OCI-LY3 (cell line): ENCODE measurements at regions not wholly inside any gene's neighbourhood (a gene's known extent, or its start where the extent isn't known, plus 50 kb on each side); places are given as distances from the start of the nearest gene placed in this dataset.

Experiments
- H2AFZ ChIP-seq: fragments of 200-600, 300-600 bp; shearing (Covaris generic); 2 replicates; pipeline ENCODE4 v1.6.0; 2014; ENCODE audit warnings: antibody characterized with exemption, low read depth, low read length
- H3K27ac ChIP-seq: fragments of 200-600, 300-600 bp; sonication (generic); 2 replicates; pipeline ENCODE4 v1.5.1; 2014; ENCODE audit warnings: mild to moderate bottlenecking, low read length, moderate library complexity, mixed read lengths
- H3K27me3 ChIP-seq: fragments of 200-600, 300-600 bp; sonication (generic); 2 replicates; pipeline ENCODE4 v1.6.1; 2014; ENCODE audit warnings: low read depth, low read length, mixed read lengths
- H3K36me3 ChIP-seq: fragments of 200-600, 300-600 bp; sonication (generic); replicated peaks from 2 replicates; pipeline ENCODE3; 2014; ENCODE audit warnings: low read depth, low read length, mixed read lengths
- H3K4me1 ChIP-seq: fragments of 300-600, 200-600 bp; sonication (generic); 2 replicates; pipeline ENCODE4 v1.6.1; 2014; ENCODE audit warnings: low read length, mixed read lengths
- H3K4me2 ChIP-seq: fragments of 200-600, 300-600 bp; sonication (generic); 2 replicates; pipeline ENCODE4 v1.6.1; 2014; ENCODE audit warnings: low read length, mixed read lengths
- H3K4me3 ChIP-seq: fragments of 300-600, 200-600 bp; sonication (generic); 2 replicates; pipeline ENCODE4 v1.5.1; 2014; ENCODE audit warnings: antibody characterized with exemption, mild to moderate bottlenecking, low read length, moderate library complexity
- H3K79me2 ChIP-seq: fragments of 300-600, 200-600 bp; shearing (Covaris generic); 2 replicates; pipeline ENCODE4 v1.6.1; 2014; ENCODE audit warnings: mild to moderate bottlenecking, low read length, mixed read lengths
- H3K9ac ChIP-seq: fragments of 300-600, 200-600 bp; shearing (Covaris generic); 2 replicates; pipeline ENCODE4 v1.6.0; 2014; ENCODE audit warnings: mild to moderate bottlenecking, low read length, moderate library complexity
- H3K9me3 ChIP-seq: fragments of 200-600, 300-600 bp; shearing (Covaris generic); 2 replicates; pipeline ENCODE4 v1.6.1; 2014; ENCODE audit warnings: low read length, mixed read lengths; ENCODE audit not compliant: insufficient read depth
- H4K20me1 ChIP-seq: fragments of 200-600, 300-600 bp; sonication (generic); 2 replicates; pipeline ENCODE4 v1.6.1; 2016; ENCODE audit warnings: low read length, mixed read lengths; ENCODE audit not compliant: insufficient read depth
- EZH2phosphoT487 ChIP-seq: fragments of 200-600 bp; shearing (Covaris generic); IDR thresholded peaks from 2 replicates; pipeline ENCODE4 v1.6.1; 2018; ENCODE audit warnings: antibody characterized with exemption, mixed run types, low read depth
- TF ChIP-seq, protein P1 (sequence below): fragments of 200-600, 300-600 bp; sonication (generic); IDR thresholded peaks from 2 replicates; pipeline ENCODE4 v1.5.1; 2014; ENCODE audit warnings: antibody characterized with exemption, low read length, low read depth

- Histone ChIP-seq H3K27me3 (no peaks in the 10 kb centered on the region), H3K4me2 (no peak overlapping the region), H2AFZ (no peak overlapping the region), H3K9ac (no peak overlapping the region), H3K9me3 (no peaks in the 10 kb centered on the region), H3K79me2 (no peaks in the 10 kb centered on the region), H3K4me3 (no peak overlapping the region), H4K20me1 (no peaks in the 10 kb centered on the region), H3K27ac (no peak overlapping the region), H3K4me1 (no peaks in the 10 kb centered on the region), H3K36me3 (no peaks in the 10 kb centered on the region)
- no peak for TF ChIP-seq EZH2phosphoT487
- TF ChIP-seq, protein P1, sequence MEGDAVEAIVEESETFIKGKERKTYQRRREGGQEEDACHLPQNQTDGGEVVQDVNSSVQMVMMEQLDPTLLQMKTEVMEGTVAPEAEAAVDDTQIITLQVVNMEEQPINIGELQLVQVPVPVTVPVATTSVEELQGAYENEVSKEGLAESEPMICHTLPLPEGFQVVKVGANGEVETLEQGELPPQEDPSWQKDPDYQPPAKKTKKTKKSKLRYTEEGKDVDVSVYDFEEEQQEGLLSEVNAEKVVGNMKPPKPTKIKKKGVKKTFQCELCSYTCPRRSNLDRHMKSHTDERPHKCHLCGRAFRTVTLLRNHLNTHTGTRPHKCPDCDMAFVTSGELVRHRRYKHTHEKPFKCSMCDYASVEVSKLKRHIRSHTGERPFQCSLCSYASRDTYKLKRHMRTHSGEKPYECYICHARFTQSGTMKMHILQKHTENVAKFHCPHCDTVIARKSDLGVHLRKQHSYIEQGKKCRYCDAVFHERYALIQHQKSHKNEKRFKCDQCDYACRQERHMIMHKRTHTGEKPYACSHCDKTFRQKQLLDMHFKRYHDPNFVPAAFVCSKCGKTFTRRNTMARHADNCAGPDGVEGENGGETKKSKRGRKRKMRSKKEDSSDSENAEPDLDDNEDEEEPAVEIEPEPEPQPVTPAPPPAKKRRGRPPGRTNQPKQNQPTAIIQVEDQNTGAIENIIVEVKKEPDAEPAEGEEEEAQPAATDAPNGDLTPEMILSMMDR = no peak
These were observed 196.9 kb downstream of the BCL11B start for GRCh38 chr14:99075061-99075460.

DNA sequence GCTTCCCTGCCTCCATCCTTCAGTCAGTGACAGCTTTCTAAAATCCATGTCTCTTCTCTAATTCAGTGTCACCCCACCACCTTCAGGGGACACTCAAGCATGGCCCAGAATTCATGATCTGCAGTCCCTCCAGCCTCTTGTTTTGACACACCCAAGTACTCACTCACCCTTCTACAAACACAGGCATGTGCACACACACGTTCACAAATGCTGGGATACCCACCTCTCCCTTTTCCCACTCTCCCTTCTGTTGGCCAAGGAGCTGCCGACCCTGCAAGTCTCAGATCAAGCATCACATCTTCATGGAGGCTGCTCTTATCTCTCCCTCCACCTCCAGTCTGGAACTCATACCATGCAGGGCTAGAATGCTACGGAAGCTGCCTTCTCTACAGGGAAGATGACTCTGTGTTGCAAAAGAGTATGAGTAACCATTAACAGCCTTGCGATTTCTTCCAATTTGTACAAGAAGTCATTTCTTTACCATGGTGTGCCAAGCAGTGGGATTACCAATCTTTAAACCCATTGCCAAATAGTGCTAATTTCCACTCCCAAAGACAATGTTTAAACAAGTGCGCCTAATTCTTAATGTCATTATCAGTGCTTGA is 196.1 kb downstream of the BCL11B start:
- H2AFZ ChIP-seq = no peak overlapping the region
- no peak overlapping the region for H3K4me2 ChIP-seq
- no peaks in the 10 kb centered on the region for H3K36me3 ChIP-seq
- TF ChIP-seq EZH2phosphoT487 = no peak
- TF ChIP-seq, protein P1 = no peak
- H4K20me1 ChIP-seq = no peaks in the 10 kb centered on the region
- H3K27me3 ChIP-seq = no peaks in the 10 kb centered on the region
- H3K9ac ChIP-seq = no peak overlapping the region
- no peak overlapping the region for H3K4me3 ChIP-seq
- H3K27ac ChIP-seq = no peak overlapping the region
- H3K79me2 ChIP-seq = no peaks in the 10 kb centered on the region
- no peaks in the 10 kb centered on the region for H3K9me3 ChIP-seq
- H3K4me1 ChIP-seq = no peaks in the 10 kb centered on the region

DNA sequence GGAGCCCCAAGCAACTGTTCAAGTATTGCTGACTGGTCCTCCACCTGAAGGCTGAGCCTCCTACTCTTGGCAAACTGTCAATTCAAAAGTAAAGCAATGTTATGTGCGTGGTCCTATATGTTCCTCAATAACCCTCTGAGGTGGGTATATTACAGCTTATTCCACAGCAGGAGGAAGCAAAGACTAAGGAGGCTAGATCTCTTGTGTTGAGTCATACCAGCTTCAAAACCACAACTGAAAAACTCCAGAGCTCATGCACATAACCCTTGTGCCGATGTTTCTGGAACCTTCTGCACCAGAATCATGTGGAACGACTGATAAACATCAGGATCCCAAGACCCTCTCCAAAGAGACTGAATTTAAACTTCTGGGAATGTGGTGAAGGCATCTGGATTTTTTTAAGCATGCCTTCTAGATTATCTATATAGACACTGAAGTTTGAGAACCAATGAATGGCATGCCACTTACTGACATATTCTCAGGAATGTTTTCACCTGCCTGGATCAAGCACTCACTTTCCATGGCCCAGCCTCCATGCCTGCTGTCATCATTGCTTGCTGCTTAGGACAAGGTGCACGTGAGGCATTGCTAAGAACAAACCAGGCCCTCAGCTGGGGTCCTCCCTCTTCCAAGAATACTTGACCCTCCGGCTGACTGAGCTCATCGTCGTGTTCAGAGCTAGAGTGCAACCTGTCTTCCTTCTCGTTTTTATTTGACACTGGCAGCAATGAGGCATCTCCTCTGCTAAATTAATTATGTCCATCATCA is 194.7 kb downstream of the BCL11B start:
- H3K4me2 ChIP-seq = no peak overlapping the region
- no peak for TF ChIP-seq EZH2phosphoT487

GRCh38 chr14:99077844-99078236 is 194.2 kb downstream of the BCL11B start:
- Histone ChIP-seq H3K9me3 (no peaks in the 10 kb centered on the region), H2AFZ (no peak overlapping the region), H4K20me1 (no peaks in the 10 kb centered on the region), H3K79me2 (no peaks in the 10 kb centered on the region), H3K4me1 (no peaks in the 10 kb centered on the region), H3K27ac (no peak overlapping the region), H3K9ac (no peak overlapping the region), H3K36me3 (no peaks in the 10 kb centered on the region), H3K4me3 (no peak overlapping the region), H3K27me3 (no peaks in the 10 kb centered on the region), H3K4me2 (no peak overlapping the region)
- TF ChIP-seq, protein P1 = no peak
- TF ChIP-seq EZH2phosphoT487 = no peak

More for the DNA sequence above, 194.7 kb downstream of the BCL11B start:
- no peaks in the 10 kb centered on the region for H3K27me3 ChIP-seq
- H3K79me2 ChIP-seq = no peaks in the 10 kb centered on the region
- H3K9me3 ChIP-seq = no peaks in the 10 kb centered on the region
- H3K27ac ChIP-seq = no peak overlapping the region
- no peak overlapping the region for H2AFZ ChIP-seq
- H3K4me3 ChIP-seq = no peak overlapping the region
- H3K9ac ChIP-seq = no peak overlapping the region
- H3K4me1 ChIP-seq = no peaks in the 10 kb centered on the region
- no peaks in the 10 kb centered on the region for H4K20me1 ChIP-seq
- no peaks in the 10 kb centered on the region for H3K36me3 ChIP-seq
